ENCODE measurements at regions not wholly inside any gene's neighbourhood (a gene's known extent, or its start where the extent isn't known, plus 50 kb on each side); places are given as distances from the start of the nearest gene placed in this dataset.

DNA sequence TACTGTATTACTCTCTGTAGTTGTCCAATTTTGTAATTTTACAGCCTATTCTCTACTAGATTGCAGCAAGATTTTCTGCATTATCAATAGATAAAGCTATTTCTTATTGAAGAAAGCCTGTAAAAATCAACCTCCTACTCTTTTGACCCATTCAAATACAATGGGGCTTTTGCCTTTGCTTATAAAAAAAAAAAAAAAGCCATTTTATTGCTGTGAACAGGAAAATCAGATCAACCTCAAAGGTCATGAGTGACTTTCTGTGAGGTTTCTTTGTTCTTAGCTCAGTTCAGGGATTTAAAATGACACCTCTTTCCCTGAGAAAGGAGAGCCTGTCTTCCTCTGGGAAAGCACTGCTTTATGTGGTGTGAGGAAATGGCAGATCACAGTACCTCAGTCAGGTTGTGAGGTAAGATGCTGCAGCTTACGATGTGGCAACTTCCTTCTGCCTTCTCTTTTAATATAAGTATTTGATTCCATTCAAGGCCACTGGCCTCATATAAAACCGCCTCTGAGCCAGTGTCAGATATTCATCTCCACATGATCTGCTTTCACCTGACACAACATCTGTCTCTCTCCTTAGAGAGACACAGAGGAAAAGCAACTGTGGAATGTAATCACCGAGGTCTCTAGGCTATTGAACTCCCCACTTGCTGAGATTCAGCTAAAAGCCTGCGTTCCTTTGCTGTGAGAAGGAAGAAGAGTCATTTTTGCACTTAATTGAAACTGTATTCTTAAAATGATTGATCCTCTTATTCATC is 161.5 kb upstream of the MB21D2 start:
- TF ChIP-seq, protein P1, sequence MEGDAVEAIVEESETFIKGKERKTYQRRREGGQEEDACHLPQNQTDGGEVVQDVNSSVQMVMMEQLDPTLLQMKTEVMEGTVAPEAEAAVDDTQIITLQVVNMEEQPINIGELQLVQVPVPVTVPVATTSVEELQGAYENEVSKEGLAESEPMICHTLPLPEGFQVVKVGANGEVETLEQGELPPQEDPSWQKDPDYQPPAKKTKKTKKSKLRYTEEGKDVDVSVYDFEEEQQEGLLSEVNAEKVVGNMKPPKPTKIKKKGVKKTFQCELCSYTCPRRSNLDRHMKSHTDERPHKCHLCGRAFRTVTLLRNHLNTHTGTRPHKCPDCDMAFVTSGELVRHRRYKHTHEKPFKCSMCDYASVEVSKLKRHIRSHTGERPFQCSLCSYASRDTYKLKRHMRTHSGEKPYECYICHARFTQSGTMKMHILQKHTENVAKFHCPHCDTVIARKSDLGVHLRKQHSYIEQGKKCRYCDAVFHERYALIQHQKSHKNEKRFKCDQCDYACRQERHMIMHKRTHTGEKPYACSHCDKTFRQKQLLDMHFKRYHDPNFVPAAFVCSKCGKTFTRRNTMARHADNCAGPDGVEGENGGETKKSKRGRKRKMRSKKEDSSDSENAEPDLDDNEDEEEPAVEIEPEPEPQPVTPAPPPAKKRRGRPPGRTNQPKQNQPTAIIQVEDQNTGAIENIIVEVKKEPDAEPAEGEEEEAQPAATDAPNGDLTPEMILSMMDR (IDR thresholded peaks at IDR 0.05) = no peak
- TF ChIP-seq ZFX (IDR thresholded peaks at IDR 0.05; ENCODE audit: borderline replicate concordance) = no peak
